Muscle of leg (tissue), 3 donors: ENCODE measurements at regions not wholly inside any gene's neighbourhood (a gene's known extent, or its start where the extent isn't known, plus 50 kb on each side); places are given as distances from the start of the nearest gene placed in this dataset.

Experiments
- DNase-seq: peaks from one replicate; pipeline ENCODE4 v3.0.0; 2013
- H3K27ac ChIP-seq: one replicate; pipeline ENCODE4 v1.5.1; 2013; ENCODE audit warnings: mild to moderate bottlenecking, low read length, control low read depth
- H3K27me3 ChIP-seq: one replicate; pipeline ENCODE4 v1.6.1; 2013; ENCODE audit warnings: low read length; ENCODE audit not compliant: control insufficient read depth, insufficient read depth
- H3K36me3 ChIP-seq: one replicate; pipeline ENCODE4 v1.6.1; 2013; ENCODE audit warnings: low read length; ENCODE audit not compliant: control insufficient read depth, insufficient read depth
- H3K4me1 ChIP-seq: one replicate; pipeline ENCODE4 v1.6.1; 2013; ENCODE audit warnings: low read length; ENCODE audit not compliant: control insufficient read depth, insufficient read depth
- H3K4me3 ChIP-seq: one replicate; pipeline ENCODE4 v1.5.1; 2013; ENCODE audit warnings: low read length, control low read depth
- H3K9me3 ChIP-seq: replicated peaks from 2 replicates; pipeline ENCODE4 v1.6.1; 2013; ENCODE audit warnings: low read depth, low read length; ENCODE audit not compliant: control insufficient read depth
- WGBS: methylation state at CpG from one replicate; pipeline ENCODE4 v1.1.5; 2013; ENCODE audit warnings: missing lambda C conversion rate; ENCODE audit not compliant: insufficient coverage; 5-methylcytosine and 5-hydroxymethylcytosine counted together

DNA sequence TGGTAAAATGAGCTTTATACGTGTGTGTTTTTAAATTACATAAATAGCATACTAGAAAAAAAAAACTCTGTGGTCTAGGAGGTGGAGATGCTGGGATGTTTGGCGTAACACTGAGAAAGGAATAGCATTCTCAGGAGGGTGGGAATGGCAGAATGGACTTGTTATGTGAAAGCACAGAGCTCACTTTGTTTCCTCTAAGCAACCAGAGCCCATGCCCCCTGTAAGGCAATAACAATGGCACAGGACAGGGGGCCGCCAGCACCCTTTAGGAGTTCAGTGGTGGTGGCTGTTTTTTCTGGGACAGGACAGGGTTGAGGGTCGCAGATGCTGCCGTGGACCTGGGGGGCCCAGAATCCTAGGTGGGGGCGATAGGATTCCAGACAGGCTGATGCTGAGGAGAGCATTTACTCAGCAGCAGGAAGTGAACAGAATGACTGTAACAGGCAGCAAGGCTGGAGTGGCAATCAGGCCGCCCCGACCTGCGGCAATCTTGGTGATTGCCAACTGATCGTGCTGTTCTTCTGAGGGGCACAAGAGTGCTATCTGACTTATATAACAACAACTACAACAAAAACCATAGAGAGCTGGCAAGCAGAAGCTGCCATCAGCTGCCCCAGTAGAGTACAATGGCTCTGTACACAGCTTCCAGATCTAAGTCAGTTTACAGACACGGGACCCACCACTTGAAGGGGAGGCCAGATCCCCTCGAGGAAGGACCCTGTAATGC, 160.4 kb downstream of the UACA start:
- no peaks in the 10 kb centered on the region for H3K27me3 ChIP-seq
- H3K27ac ChIP-seq = no peak overlapping the region
- no peak for DNase-seq
- no peaks in the 10 kb centered on the region for H3K36me3 ChIP-seq
- H3K9me3 ChIP-seq = no peaks in the 10 kb centered on the region
- WGBS = 69% methylated on average over 9 of the region's 12 CpGs
- no peak overlapping the region for H3K4me3 ChIP-seq
- H3K4me1 ChIP-seq = peaks cover 39% of the 10 kb centered on the region

DNA sequence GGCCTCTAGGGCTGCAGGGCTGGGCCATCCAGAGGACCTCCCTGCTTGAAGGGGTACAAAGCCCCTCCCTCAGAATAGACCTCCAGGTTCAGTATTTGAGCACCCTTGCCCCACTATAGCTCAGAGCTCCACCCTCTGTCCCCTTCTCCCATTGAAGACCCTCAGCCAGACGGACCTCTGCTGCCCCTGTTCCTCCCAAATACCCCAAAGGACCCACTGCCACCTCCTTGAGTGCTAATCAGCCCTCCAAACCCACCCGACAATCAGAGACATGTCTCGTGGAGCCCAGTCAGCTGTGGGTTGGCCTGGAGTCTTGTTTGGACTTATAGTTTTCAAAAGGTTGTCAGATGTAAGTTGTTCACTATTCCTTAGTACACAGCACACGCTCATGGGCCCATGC, 161.1 kb downstream of the UACA start:
- Histone ChIP-seq H3K4me3 (no peak overlapping the region), H3K27me3 (no peaks in the 10 kb centered on the region), H3K4me1 (peaks cover 33% of the 10 kb centered on the region), H3K27ac (no peak overlapping the region), H3K36me3 (no peaks in the 10 kb centered on the region), H3K9me3 (no peaks in the 10 kb centered on the region)
- 100% methylated on average over 1 of the region's 4 CpGs for WGBS
- DNase-seq = no peak

DNA sequence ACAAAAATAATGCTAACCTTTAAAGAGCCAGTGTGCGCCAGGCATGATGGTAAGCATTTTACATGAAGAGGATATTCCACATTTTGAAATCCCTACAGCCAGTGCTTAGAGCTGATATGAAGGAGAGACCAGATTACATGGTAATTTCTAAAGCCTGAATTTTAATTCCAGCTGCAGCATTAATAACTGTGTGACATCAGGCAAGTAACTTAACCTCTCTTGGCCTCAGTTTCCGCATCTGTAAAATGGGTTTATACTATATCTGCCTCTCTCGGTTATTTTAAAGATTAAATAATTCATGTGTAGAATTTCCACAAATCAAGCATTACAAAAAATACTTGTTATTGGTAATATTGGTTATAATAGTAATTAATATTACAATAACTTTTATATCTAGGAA, 165.4 kb downstream of the UACA start:
- 100% methylated on average over 1 of the region's 3 CpGs for WGBS
- no peak for DNase-seq
- no peaks in the 10 kb centered on the region for H3K27me3 ChIP-seq
- no peaks in the 10 kb centered on the region for H3K36me3 ChIP-seq
- H3K4me3 ChIP-seq = no peak overlapping the region
- no peaks in the 10 kb centered on the region for H3K9me3 ChIP-seq
- no peaks in the 10 kb centered on the region for H3K4me1 ChIP-seq
- H3K27ac ChIP-seq = no peak overlapping the region

DNA sequence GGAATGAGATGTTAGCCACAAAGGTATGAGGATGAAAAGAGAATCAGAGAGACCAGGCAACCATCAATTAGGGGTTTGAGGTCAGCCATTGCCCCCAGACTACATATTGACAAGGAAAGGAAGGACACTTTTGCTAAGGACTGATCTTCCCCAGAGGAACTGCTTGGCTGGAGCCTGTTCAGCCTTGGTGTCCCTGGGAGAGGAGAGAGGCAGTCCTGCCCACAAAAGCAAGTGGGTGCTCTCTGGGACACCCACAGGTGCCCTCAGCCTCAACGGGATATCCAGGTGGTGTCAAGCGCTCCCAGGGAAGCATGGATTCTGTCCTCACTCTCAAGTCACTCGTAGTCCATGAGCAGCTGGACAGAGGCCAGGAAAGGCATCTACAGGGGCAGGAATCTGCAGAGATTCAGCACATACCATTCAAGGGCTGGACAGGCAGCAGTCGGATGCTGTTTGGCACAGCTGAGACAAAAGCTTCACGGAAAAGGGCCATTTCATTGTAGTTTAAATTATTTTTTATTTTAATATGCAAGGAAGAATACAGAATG, 166.2 kb downstream of the UACA start:
- Histone ChIP-seq H3K27ac (no peak overlapping the region), H3K4me1 (no peaks in the 10 kb centered on the region), H3K36me3 (no peaks in the 10 kb centered on the region), H3K4me3 (no peak overlapping the region), H3K9me3 (no peaks in the 10 kb centered on the region), H3K27me3 (no peaks in the 10 kb centered on the region)
- DNase-seq = no peak
- WGBS = 46% methylated on average over 4 of the region's 5 CpGs

DNA sequence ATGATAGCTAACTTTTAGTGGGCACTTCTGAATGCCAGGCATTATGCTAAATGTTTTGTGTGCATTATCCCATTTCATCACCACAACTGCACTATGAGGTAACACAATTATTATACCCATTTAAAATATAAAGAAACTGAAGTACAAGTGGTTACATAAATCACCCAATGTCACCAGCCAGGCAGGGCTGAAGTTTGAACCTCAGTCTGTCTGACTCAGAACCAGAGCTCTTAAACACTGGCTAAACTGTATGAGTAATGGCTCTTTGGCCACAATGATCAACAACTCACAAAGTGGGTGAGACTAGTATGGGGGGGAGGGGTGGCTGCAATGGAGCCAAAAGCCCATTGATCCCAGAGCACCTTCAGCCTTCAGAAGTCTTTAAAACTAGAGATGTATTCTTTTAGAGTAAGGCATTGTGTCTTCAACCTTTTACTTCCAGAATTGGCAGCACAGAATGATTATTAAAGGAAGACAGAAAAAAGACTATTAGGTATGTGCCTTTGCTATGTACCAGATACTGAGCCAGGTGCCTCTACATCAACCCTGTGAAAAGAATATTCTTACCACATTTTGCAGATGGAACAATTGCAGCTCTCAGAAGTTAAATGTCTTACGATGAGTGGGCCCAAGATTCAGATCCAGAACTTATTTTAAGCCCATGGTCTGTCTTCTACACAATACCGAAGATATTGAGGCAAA, 166.9 kb downstream of the UACA start:
- no CpG with 5 or more reads among the region's 2 CpGs for WGBS

DNA sequence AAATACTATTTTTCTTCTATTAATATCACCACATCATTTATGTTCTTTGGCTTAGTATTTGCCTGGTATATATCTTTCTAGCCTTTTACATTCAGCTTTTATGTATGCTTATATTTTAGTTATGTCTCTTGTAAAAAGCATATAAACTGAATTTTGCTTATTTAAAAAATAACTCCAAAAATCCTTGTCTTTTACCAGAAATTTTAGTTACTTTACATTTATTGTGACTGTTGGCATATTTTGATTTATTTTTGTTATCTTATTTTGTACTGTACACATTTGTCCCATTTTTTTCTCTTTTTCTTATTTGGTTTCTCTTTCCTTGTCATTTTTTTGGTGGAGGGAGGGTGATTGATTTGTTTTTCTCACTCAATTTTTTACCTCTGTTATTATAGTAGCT, 169.6 kb downstream of the UACA start:
- H3K27me3 ChIP-seq = no peaks in the 10 kb centered on the region
- H3K36me3 ChIP-seq = no peaks in the 10 kb centered on the region
- no peaks in the 10 kb centered on the region for H3K4me1 ChIP-seq
- no peak overlapping the region for H3K27ac ChIP-seq
- DNase-seq = no peak
- no peak overlapping the region for H3K4me3 ChIP-seq
- H3K9me3 ChIP-seq = no peaks in the 10 kb centered on the region

More for the DNA sequence above, 166.9 kb downstream of the UACA start:
- no peak for DNase-seq
- no peaks in the 10 kb centered on the region for H3K9me3 ChIP-seq
- no peaks in the 10 kb centered on the region for H3K27me3 ChIP-seq
- H3K36me3 ChIP-seq = no peaks in the 10 kb centered on the region
- no peak overlapping the region for H3K4me3 ChIP-seq
- no peak overlapping the region for H3K27ac ChIP-seq
- H3K4me1 ChIP-seq = no peaks in the 10 kb centered on the region

DNA sequence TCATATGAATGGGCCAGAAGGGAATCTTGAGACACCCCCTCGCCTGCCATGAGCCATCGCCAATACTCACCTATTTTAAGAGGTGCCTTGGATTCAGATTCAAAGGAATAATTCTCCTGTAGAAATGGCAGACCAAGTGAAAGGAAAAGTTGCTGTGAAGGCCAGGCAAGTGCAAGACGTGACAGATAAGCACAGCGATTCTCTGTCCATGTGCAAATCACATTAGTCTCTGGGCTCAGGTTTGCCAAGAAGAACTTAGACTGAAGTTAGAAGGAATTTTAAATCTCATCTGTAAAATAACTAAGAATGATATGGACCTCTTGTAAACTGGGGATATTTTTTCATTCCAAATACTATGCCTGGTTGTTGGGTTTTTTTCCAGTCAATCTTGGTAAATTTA, 173.6 kb downstream of the UACA start:
- Histone ChIP-seq H3K27ac (no peak overlapping the region), H3K4me1 (peaks cover 5% of the 10 kb centered on the region), H3K4me3 (no peak overlapping the region), H3K36me3 (no peaks in the 10 kb centered on the region), H3K9me3 (no peaks in the 10 kb centered on the region), H3K27me3 (peaks cover 18% of the 10 kb centered on the region)
- 31% methylated on average over 2 of the region's 4 CpGs for WGBS
- DNase-seq = peak; percentile 63

DNA sequence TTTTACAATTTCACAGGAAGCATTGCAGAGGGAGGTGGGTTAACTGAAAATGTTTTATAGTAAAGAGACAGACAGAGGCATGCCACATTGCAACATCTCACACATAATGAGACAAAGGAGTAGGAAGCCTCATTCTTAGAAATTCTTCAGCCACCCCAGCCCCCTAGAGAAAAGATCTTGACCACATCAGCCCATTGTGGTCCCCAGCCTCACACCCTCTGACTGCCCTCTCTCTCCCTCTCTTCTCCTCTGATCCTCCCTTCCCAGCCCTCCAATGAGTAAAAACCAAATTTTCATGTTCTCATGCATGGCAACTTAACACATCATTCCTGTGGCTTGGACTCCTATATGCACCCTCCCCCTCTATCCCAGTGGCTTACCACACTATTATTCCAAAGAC, 174.1 kb downstream of the UACA start:
- no peak for DNase-seq
- Histone ChIP-seq H3K4me3 (no peak overlapping the region), H3K27me3 (peaks cover 23% of the 10 kb centered on the region), H3K27ac (no peak overlapping the region), H3K9me3 (no peaks in the 10 kb centered on the region), H3K4me1 (peaks cover 5% of the 10 kb centered on the region), H3K36me3 (no peaks in the 10 kb centered on the region)

DNA sequence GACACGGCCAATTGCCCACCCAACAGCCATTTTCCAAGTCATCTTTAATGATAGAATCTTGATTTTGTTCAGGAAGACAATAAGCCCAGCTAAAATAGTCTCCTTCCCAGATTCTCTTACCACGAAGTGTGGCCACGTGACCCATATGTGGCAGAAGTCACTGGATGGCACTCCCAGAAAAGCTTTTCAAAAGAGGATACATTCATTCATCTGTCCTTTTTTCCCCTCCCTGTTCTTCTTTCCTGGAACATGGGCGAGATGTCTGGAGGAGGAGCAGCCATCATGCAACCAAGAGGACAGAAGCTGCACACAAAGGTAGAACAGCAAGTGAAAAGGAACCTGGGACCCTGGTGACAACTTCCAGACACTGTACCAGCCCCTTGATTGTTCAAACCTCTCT, 174.7 kb downstream of the UACA start:
- H3K9me3 ChIP-seq = no peaks in the 10 kb centered on the region
- WGBS = 94% methylated on average over 2 of the region's 4 CpGs
- DNase-seq = no peak

DNA sequence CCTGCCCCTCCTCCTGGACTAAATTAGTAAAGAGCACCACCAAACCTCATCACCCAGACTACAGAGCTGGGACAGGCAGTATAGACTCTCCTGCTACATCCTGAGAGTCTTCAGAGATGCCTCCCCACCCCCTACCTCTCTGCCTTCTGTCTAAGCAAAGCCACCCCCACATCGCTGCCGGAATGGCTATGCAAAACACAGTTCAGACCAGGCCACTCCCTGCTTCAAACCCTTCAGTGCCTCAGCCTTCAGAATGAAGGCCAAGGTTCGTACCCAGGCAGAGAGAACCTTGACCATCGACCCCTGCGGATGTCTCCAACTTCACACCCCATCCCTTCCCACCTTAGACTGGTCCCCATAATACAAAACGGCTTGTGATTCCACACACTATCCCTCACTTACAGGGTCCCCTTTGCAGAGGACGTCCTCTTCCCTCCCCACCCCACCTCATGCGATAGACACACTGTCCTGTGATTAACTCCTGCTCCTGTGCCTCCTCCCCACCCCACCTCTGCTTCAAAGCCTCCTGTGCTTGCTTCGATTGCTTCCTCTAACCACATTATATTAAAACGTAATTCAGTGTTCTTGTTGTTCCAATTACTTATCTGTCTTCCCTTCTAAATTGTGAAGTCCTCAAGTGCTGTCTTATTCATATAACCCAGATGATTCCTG, 175.3 kb downstream of the UACA start:
- peaks cover 5% of the 10 kb centered on the region for H3K4me1 ChIP-seq
- DNase-seq = no peak
- H3K27ac ChIP-seq = no peak overlapping the region
- H3K4me3 ChIP-seq = no peak overlapping the region
- no peaks in the 10 kb centered on the region for H3K36me3 ChIP-seq
- H3K9me3 ChIP-seq = no peaks in the 10 kb centered on the region
- H3K27me3 ChIP-seq = peaks cover 26% of the 10 kb centered on the region
- WGBS = 87% methylated on average over 9 of the region's 10 CpGs

More for the DNA sequence above, 174.7 kb downstream of the UACA start:
- H3K27me3 ChIP-seq = peaks cover 25% of the 10 kb centered on the region
- H3K4me1 ChIP-seq = peaks cover 5% of the 10 kb centered on the region
- no peak overlapping the region for H3K4me3 ChIP-seq
- no peak overlapping the region for H3K27ac ChIP-seq
- no peaks in the 10 kb centered on the region for H3K36me3 ChIP-seq
